ENCODE measurements at regions not wholly inside any gene's neighbourhood (a gene's known extent, or its start where the extent isn't known, plus 50 kb on each side); places are given as distances from the start of the nearest gene placed in this dataset.
A peak's percentile ranks its signal among the peaks of the same experiment; 100 is the strongest.

DNA sequence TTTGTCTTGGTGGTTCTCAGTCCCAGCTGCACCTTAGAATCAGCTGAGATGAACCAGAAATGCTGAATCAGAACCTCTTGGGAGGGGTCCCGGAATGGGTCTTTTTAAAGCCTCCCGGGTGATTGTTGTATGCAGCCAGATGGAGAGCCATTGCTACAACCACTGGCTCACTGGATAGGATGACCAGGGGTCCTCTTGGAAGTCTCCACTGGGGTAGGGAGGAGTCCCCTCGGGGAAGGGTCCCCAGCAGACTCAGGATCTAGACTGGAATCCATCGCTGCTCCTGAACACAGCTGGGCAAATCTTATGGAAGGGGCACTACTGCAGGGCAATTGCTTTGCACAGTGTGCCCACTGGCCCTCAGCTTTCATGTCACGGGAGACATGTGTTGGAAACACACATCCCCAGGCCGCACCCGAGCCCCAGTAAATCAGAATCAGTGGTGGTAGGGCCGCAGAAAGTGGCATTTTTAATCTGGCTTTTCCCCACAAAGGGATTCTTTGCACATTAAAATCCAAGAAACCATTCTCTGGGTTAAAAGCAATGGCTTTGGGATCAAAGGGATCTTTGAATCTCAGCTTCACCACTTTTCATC is 117.3 kb downstream of the IRX5 start:
- no peaks in the 10 kb centered on the region for H3K4me1 Mint-ChIP-seq
- no peaks in the 10 kb centered on the region for H3K4me1 ChIP-seq (ENCODE audit: control insufficient read depth, insufficient read depth, low read length)
- H3K4me3 ChIP-seq (ENCODE audit: low read length), result no peak overlapping the region
- H3K27me3 ChIP-seq (ENCODE audit: control insufficient read depth, insufficient read depth, low read length, poor library complexity, severe bottlenecking), result no peaks in the 10 kb centered on the region
- DNase-seq, result no peak
- no peaks in the 10 kb centered on the region for H3K36me3 ChIP-seq (ENCODE audit: control insufficient read depth, insufficient read depth, low read length)
- 94% methylated on average over 8 of the region's 8 CpGs for WGBS, 2 experiments (ENCODE audit: insufficient coverage in 1 of 2, insufficient read length in 1 of 2)
- H3K27ac ChIP-seq (ENCODE audit: low read depth, low read length), result no peak overlapping the region
- no peak overlapping the region for H3K27ac Mint-ChIP-seq
- H3K9ac ChIP-seq (ENCODE audit: extremely low read depth, low read length, poor library complexity, severe bottlenecking), result no peak overlapping the region
- no peaks in the 10 kb centered on the region for H3K27me3 Mint-ChIP-seq (ENCODE audit: insufficient read depth)
- TF ChIP-seq, protein P1, sequence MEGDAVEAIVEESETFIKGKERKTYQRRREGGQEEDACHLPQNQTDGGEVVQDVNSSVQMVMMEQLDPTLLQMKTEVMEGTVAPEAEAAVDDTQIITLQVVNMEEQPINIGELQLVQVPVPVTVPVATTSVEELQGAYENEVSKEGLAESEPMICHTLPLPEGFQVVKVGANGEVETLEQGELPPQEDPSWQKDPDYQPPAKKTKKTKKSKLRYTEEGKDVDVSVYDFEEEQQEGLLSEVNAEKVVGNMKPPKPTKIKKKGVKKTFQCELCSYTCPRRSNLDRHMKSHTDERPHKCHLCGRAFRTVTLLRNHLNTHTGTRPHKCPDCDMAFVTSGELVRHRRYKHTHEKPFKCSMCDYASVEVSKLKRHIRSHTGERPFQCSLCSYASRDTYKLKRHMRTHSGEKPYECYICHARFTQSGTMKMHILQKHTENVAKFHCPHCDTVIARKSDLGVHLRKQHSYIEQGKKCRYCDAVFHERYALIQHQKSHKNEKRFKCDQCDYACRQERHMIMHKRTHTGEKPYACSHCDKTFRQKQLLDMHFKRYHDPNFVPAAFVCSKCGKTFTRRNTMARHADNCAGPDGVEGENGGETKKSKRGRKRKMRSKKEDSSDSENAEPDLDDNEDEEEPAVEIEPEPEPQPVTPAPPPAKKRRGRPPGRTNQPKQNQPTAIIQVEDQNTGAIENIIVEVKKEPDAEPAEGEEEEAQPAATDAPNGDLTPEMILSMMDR (conservative IDR thresholded peaks at IDR 0.05), result no peak
- H3K4me3 Mint-ChIP-seq, result no peak overlapping the region
- no peaks in the 10 kb centered on the region for H3K36me3 Mint-ChIP-seq (ENCODE audit: low read depth)
- H3K9me3 ChIP-seq (ENCODE audit: control insufficient read depth, low read length), result no peaks in the 10 kb centered on the region
- no peaks in the 10 kb centered on the region for H3K9me3 Mint-ChIP-seq

DNA sequence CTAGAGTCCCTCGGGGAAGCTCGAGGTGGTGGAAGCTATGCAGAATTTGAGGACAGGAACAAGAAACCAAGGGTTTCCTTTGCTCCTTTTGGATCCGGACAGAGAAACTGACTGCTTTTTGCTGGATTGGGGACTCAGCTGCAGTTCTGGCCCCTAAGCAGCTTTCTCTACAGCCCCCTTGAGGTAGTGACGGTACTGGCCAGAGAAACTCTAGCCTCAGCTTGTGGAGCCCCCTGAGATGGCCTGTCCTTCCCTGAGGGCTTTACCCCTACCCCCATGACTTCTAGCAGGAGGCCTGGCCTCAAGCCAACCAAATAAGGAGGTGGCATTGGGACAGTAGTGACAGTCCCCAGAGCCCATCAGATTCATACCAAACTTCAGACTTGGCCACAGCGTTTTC is 118.1 kb downstream of the IRX5 start:
- no peak overlapping the region for H3K4me3 Mint-ChIP-seq
- H3K4me1 Mint-ChIP-seq, result no peaks in the 10 kb centered on the region
- H3K27me3 ChIP-seq (ENCODE audit: control insufficient read depth, insufficient read depth, low read length, poor library complexity, severe bottlenecking), result no peaks in the 10 kb centered on the region
- TF ChIP-seq, protein P1 (conservative IDR thresholded peaks at IDR 0.05), result peak; percentile 60
- WGBS, 2 experiments (ENCODE audit: insufficient coverage in 1 of 2, insufficient read length in 1 of 2), result 84% methylated on average over 4 to 5 of the region's 5 CpGs
- no peaks in the 10 kb centered on the region for H3K36me3 Mint-ChIP-seq (ENCODE audit: low read depth)
- H3K27ac ChIP-seq (ENCODE audit: low read depth, low read length), result no peak overlapping the region
- no peak overlapping the region for H3K27ac Mint-ChIP-seq
- no peak overlapping the region for H3K4me3 ChIP-seq (ENCODE audit: low read length)
- no peaks in the 10 kb centered on the region for H3K27me3 Mint-ChIP-seq (ENCODE audit: insufficient read depth)
- H3K9me3 Mint-ChIP-seq, result no peaks in the 10 kb centered on the region
- no peak overlapping the region for H3K9ac ChIP-seq (ENCODE audit: extremely low read depth, low read length, poor library complexity, severe bottlenecking)
- no peaks in the 10 kb centered on the region for H3K4me1 ChIP-seq (ENCODE audit: control insufficient read depth, insufficient read depth, low read length)
- H3K9me3 ChIP-seq (ENCODE audit: control insufficient read depth, low read length), result no peaks in the 10 kb centered on the region
- no peaks in the 10 kb centered on the region for H3K36me3 ChIP-seq (ENCODE audit: control insufficient read depth, insufficient read depth, low read length)
- DNase-seq, result no peak

DNA sequence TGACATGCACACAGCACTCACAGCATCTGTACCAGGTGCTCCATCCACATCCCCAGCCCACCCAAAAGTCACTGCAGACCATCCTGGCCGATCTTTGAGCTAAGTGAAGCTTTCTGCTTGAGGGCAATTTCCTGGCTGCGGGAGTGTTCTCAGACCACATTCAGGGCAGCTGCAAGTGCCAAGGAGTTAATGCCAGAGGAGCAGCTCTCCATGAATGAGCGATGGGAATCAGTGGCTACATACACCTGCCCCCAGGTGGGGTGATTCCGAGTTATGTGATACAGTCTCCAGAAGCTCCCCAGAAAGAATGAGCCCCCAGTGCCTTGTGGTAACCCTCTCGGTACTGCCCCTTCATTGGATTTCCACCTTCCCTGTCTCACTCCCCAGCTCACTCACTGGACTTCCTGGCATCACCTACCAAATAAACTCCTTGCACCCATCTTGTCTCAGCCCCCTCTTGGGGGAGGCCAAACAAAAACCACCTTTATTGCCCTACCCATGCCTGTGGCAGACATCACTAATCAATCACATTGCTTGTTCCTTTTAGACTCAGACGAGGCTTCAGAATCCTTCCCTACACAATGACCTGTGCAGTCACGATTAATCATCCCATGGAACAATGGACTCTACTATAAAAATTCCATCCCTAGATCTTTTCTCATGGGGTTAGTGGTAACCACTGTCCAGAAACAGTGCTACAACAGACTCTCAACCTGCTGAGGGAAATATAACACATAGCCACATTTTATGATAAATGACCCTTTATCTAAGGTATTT is 121.1 kb downstream of the IRX5 start:
- DNase-seq, result peak; percentile 28
- TF ChIP-seq, protein P1 (conservative IDR thresholded peaks at IDR 0.05), result no peak
- 86 to 88% methylated on average over 7 of the region's 7 CpGs for WGBS, 2 experiments (ENCODE audit: insufficient coverage in 1 of 2, insufficient read length in 1 of 2)
- Mint-ChIP-seq H3K4me1 (no peaks in the 10 kb centered on the region), H3K27me3 (ENCODE audit: insufficient read depth) (peaks cover 22% of the 10 kb centered on the region), H3K27ac (no peak overlapping the region), H3K36me3 (ENCODE audit: low read depth) (no peaks in the 10 kb centered on the region), H3K4me3 (no peak overlapping the region), H3K9me3 (peaks cover 7% of the 10 kb centered on the region)
- Histone ChIP-seq H3K4me3 (ENCODE audit: low read length) (no peak overlapping the region), H3K9me3 (ENCODE audit: control insufficient read depth, low read length) (no peaks in the 10 kb centered on the region), H3K9ac (ENCODE audit: extremely low read depth, low read length, poor library complexity, severe bottlenecking) (no peak overlapping the region), H3K27me3 (ENCODE audit: control insufficient read depth, insufficient read depth, low read length, poor library complexity, severe bottlenecking) (peaks cover 18% of the 10 kb centered on the region), H3K4me1 (ENCODE audit: control insufficient read depth, insufficient read depth, low read length) (no peaks in the 10 kb centered on the region), H3K27ac (ENCODE audit: low read depth, low read length) (no peak overlapping the region), H3K36me3 (ENCODE audit: control insufficient read depth, insufficient read depth, low read length) (no peaks in the 10 kb centered on the region)
